Astrocyte (in vitro differentiated cells and primary cell): ENCODE measurements at regions not wholly inside any gene's neighbourhood (a gene's known extent, or its start where the extent isn't known, plus 50 kb on each side); places are given as distances from the start of the nearest gene placed in this dataset.

Experiments used
- EZH2 ChIP-seq: IDR thresholded peaks from 2 replicates; pipeline ENCODE4 v1.6.1; 2012; ENCODE audit warnings: mild to moderate bottlenecking, low read length, inconsistent platforms; ENCODE audit not compliant: insufficient read depth
- TF ChIP-seq, protein P1 (sequence below): IDR thresholded peaks from 2 replicates; pipeline ENCODE4 v1.5.1; 2011; ENCODE audit warnings: low read depth, mild to moderate bottlenecking, inconsistent platforms, low read length, moderate library complexity; ENCODE audit not compliant: insufficient read depth

DNA sequence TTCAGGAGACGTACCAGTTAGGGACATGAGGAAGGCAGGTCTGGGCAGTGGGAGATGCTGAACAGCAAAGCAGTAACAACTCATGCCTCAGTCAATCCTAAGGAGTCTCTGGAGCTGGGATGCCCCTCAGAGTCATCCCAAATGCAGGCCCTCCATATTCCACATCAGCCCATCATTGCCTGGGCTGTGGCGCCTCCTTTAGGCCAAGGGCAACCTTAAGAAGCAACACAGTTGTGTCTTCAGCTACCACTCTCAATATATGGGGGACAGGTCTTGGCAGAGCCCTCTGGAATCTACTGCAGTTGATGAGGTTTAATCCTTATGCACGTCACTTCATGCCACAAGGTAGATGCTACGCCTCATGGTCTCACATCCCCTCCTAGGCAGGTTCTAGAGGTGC is 682.0 kb upstream of the RAB6C start:
- TF ChIP-seq, protein P1, sequence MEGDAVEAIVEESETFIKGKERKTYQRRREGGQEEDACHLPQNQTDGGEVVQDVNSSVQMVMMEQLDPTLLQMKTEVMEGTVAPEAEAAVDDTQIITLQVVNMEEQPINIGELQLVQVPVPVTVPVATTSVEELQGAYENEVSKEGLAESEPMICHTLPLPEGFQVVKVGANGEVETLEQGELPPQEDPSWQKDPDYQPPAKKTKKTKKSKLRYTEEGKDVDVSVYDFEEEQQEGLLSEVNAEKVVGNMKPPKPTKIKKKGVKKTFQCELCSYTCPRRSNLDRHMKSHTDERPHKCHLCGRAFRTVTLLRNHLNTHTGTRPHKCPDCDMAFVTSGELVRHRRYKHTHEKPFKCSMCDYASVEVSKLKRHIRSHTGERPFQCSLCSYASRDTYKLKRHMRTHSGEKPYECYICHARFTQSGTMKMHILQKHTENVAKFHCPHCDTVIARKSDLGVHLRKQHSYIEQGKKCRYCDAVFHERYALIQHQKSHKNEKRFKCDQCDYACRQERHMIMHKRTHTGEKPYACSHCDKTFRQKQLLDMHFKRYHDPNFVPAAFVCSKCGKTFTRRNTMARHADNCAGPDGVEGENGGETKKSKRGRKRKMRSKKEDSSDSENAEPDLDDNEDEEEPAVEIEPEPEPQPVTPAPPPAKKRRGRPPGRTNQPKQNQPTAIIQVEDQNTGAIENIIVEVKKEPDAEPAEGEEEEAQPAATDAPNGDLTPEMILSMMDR = no peak
- no peak for TF ChIP-seq EZH2
